ENCODE measurements at regions not wholly inside any gene's neighbourhood (a gene's known extent, or its start where the extent isn't known, plus 50 kb on each side); places are given as distances from the start of the nearest gene placed in this dataset.
"Not testable (repeated sequence)": the region's sequence is repeated elsewhere in the genome, so short reads cannot be mapped to it uniquely, and the experiment has no call there.

DNA sequence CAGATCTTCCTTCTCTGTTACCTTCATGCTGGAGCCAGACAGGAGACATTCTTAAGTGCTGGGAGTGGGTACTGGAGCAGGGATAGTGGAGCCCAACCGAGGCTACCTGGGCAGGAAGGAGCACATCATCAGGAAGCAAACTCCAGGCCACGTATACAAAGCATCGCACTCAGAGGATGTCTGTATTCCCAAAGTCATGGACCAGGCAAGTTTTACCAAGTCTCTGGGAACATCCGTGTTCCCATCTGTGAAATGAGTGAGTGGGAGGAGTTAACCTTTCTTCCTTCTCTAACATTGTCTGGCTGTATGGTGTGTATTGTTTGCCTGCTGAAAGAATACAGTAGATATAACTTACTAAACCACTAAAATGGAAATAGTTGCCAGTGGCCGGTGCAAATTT, 175.0 kb upstream of the TMEM45B start:
- Histone ChIP-seq H3K36me3 (no peaks in the 10 kb centered on the region), H3K9me3 (no peaks in the 10 kb centered on the region), H3K27me3 (no peaks in the 10 kb centered on the region), H3K4me3 (no peak overlapping the region), H3K4me1 (no peaks in the 10 kb centered on the region), H3K27ac (no peak overlapping the region)
- no peak for DNase-seq (ENCODE audit: low spot score in 2 of 2)
- no peak for TF ChIP-seq POLR2A (IDR thresholded peaks at IDR 0.05)
- no peak for TF ChIP-seq EP300 (IDR thresholded peaks at IDR 0.05)
- TF ChIP-seq, protein P1, sequence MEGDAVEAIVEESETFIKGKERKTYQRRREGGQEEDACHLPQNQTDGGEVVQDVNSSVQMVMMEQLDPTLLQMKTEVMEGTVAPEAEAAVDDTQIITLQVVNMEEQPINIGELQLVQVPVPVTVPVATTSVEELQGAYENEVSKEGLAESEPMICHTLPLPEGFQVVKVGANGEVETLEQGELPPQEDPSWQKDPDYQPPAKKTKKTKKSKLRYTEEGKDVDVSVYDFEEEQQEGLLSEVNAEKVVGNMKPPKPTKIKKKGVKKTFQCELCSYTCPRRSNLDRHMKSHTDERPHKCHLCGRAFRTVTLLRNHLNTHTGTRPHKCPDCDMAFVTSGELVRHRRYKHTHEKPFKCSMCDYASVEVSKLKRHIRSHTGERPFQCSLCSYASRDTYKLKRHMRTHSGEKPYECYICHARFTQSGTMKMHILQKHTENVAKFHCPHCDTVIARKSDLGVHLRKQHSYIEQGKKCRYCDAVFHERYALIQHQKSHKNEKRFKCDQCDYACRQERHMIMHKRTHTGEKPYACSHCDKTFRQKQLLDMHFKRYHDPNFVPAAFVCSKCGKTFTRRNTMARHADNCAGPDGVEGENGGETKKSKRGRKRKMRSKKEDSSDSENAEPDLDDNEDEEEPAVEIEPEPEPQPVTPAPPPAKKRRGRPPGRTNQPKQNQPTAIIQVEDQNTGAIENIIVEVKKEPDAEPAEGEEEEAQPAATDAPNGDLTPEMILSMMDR (IDR thresholded peaks at IDR 0.05), result no peak
- 72 to 75% methylated on average over 5 of the region's 5 CpGs for WGBS, 2 donors

DNA sequence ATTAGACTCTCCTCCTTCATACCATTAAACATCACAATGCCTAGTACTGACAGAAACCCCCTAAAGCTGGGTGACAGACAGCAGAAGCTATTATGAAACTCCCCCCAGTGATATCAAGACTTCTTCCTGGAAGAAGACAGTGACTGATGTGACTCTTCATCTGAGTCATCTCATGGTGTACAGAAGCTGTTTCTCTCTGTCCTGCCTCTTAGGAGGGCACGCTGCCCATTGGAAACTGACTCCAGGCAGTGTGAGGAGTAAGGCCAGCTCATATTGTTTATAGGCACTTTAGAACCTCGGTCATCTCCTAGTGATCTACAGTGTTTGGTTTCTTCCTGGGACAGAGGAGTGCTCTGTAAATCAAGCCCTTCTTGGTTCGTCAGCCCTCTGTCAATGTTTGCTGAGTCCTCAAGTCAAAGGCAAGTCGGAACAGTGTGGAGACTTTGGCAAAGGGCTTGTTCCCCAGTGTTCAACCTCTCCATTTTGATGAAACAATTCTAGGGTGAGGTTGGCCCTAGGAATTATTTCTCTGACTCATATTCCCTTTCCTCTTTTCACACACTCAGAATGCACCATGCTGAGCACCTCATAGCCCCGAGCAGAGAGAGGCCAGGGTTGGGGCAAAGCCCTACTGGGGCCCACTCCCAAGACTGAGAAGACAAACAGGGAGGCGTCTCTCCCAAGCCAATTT, 172.5 kb upstream of the TMEM45B start:
- no peak overlapping the region for H3K27ac ChIP-seq
- no peaks in the 10 kb centered on the region for H3K27me3 ChIP-seq
- no peaks in the 10 kb centered on the region for H3K4me1 ChIP-seq
- no peak for TF ChIP-seq EP300 (IDR thresholded peaks at IDR 0.05)
- no peak for TF ChIP-seq POLR2A (IDR thresholded peaks at IDR 0.05)
- TF ChIP-seq, protein P1 (IDR thresholded peaks at IDR 0.05), result no peak
- no peak overlapping the region for H3K4me3 ChIP-seq
- no peaks in the 10 kb centered on the region for H3K9me3 ChIP-seq
- no peaks in the 10 kb centered on the region for H3K36me3 ChIP-seq
- WGBS, 2 donors, result 78 to 84% methylated on average over 5 to 6 of the region's 6 CpGs
- DNase-seq (ENCODE audit: low spot score in 2 of 2), result no peak

DNA sequence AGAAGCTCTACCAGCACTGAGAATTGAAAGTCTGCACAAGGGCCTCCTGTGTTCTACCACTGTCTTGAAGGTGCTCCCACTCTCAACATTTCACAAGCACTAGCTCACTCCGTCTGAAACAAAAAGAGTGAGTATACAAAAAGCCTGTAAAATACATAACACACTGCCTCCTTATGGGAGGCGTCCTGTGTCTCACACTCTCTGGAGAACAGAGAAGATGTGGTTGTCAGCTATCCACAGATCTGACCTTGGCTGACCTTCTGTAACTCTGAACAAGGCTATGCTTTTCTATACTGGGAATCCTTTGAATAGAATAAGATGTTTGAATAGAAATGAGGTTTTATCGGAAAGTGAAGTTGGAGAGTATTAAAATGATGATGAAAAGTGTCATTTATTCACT, 171.3 kb upstream of the TMEM45B start:
- 29 to 38% methylated on average over 3 of the region's 3 CpGs for WGBS, 2 donors
- Histone ChIP-seq H3K27me3 (no peaks in the 10 kb centered on the region), H3K27ac (no peak overlapping the region), H3K36me3 (no peaks in the 10 kb centered on the region), H3K4me3 (no peak overlapping the region), H3K4me1 (no peaks in the 10 kb centered on the region), H3K9me3 (no peaks in the 10 kb centered on the region)
- no peak for DNase-seq (ENCODE audit: low spot score in 2 of 2)
- TF ChIP-seq POLR2A (IDR thresholded peaks at IDR 0.05), result no peak
- TF ChIP-seq EP300 (IDR thresholded peaks at IDR 0.05), result no peak
- TF ChIP-seq, protein P1 (IDR thresholded peaks at IDR 0.05), result no peak

DNA sequence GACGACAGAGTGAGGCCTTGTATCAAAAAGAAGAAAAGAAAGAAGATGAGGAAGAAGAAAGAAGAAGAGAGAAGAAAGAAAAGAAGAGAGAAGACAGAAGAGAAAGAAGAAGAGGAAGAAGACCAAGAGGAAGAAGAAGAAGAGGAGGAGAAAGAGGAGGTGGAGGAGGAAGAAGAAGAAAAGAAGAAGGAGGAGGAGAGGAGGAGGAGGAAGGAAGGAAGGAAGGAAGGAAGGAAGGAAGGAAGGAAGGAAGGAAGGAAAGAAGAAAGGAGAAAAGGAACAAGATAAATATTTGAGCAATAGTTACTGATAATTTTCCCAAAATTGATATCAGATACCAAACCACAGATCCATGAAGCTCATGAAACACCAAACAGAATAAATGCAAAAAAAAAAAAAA, 169.7 kb upstream of the TMEM45B start:
- Histone ChIP-seq H3K9me3 (peaks cover 0 to 6% (median 0%) of the 10 kb centered on the region in 4 donors), H3K27me3 (no peaks in the 10 kb centered on the region), H3K36me3 (no peaks in the 10 kb centered on the region), H3K4me3 (no peak overlapping the region), H3K4me1 (no peaks in the 10 kb centered on the region), H3K27ac (no peak overlapping the region)
- 59 to 67% methylated on average over 1 of the region's 1 CpG for WGBS, 2 donors
- no peak for DNase-seq (ENCODE audit: low spot score in 2 of 2)
- TF ChIP-seq, protein P1 (IDR thresholded peaks at IDR 0.05), result no peak
- no peak for TF ChIP-seq POLR2A (IDR thresholded peaks at IDR 0.05)
- TF ChIP-seq EP300 (IDR thresholded peaks at IDR 0.05), result no peak

DNA sequence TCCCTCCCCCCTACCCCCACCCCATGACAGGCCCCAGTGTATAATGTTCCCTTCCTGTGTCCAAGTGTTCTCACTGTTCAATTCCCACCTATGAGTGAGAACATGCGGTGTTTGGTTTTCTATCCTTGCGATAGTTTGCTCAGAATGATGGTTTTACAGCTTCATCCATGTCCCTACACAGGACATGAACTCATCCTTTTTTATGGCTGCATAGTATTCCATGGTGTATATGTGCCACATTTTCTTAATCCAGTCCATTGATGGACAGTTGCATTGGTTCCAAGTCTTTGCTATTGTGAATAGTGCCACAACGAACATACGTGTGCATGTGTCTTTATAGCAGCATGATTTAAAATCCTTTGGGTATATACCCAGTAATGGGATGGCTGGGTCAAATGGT, 165.6 kb upstream of the TMEM45B start:
- DNase-seq (ENCODE audit: low spot score in 2 of 2); H3K4me1 ChIP-seq; H3K27ac ChIP-seq; H3K27me3 ChIP-seq; H3K4me3 ChIP-seq; H3K36me3 ChIP-seq: not testable (repeated sequence)
- peaks cover 0 to 35% (median 1%) of the 10 kb centered on the region in 4 donors for H3K9me3 ChIP-seq
- WGBS, 2 donors, result 96 to 98% methylated on average over 4 of the region's 4 CpGs

DNA sequence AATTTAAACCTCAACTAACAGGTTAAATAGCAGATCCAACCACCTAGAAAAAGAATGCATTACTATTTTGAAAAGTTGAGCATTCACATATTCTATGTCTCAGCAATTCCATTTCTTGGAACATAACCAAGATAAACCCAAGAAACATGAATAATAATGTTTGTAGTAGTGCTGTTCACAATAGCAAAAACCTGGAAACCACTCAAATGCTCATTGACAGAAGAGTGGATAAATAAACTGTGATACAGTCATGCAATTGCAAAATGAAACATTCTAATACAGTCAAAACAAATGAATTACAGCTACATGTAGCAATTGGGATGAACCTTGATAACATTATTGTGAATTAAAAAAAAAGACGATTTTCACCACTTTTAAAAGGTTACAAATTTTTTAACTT, 162.8 kb upstream of the TMEM45B start:
- 64 to 67% methylated on average over 1 of the region's 1 CpG for WGBS, 2 donors
- DNase-seq (ENCODE audit: low spot score in 2 of 2), result no peak
- no peak overlapping the region for H3K27ac ChIP-seq
- H3K27me3 ChIP-seq, result no peaks in the 10 kb centered on the region
- no peak for TF ChIP-seq EP300 (IDR thresholded peaks at IDR 0.05)
- TF ChIP-seq, protein P1 (IDR thresholded peaks at IDR 0.05), result no peak
- H3K4me3 ChIP-seq, result no peak overlapping the region
- H3K36me3 ChIP-seq, result no peaks in the 10 kb centered on the region
- peaks cover 0 to 44% (median 2%) of the 10 kb centered on the region in 4 donors for H3K9me3 ChIP-seq
- H3K4me1 ChIP-seq, result no peaks in the 10 kb centered on the region

Data from tibial nerve (tissue), 4 donors.